ENCODE measurements at regions not wholly inside any gene's neighbourhood (a gene's known extent, or its start where the extent isn't known, plus 50 kb on each side); places are given as distances from the start of the nearest gene placed in this dataset.

- TF ChIP-seq GATA2 (IDR thresholded peaks at IDR 0.05; ENCODE audit: low read depth, low read length) = no peak
- no peak for TF ChIP-seq GATA3 (IDR thresholded peaks at IDR 0.05; ENCODE audit: low read depth, low read length)
Measured at GRCh38 chr2:239538357-239539052, 137.7 kb upstream of the HDAC4 start.

GRCh38 chr2:239537633-239538356, 137.0 kb upstream of the HDAC4 start:
- TF ChIP-seq GATA2 (IDR thresholded peaks at IDR 0.05; ENCODE audit: low read depth, low read length) (no peak), GATA3 (IDR thresholded peaks at IDR 0.05; ENCODE audit: low read depth, low read length) (no peak)

GRCh38 chr2:239536186-239536585, 135.4 kb upstream of the HDAC4 start:
- TF ChIP-seq GATA3 (IDR thresholded peaks at IDR 0.05; ENCODE audit: low read depth, low read length) (no peak), GATA2 (IDR thresholded peaks at IDR 0.05; ENCODE audit: low read depth, low read length) (no peak)

- TF ChIP-seq GATA3 (IDR thresholded peaks at IDR 0.05; ENCODE audit: low read depth, low read length) (no peak), GATA2 (IDR thresholded peaks at IDR 0.05; ENCODE audit: low read depth, low read length) (no peak)
Measured at GRCh38 chr2:239535413-239536144, 134.8 kb upstream of the HDAC4 start.

GRCh38 chr2:239534581-239535412, 134.0 kb upstream of the HDAC4 start:
- no peak for TF ChIP-seq GATA3 (IDR thresholded peaks at IDR 0.05; ENCODE audit: low read depth, low read length)
- TF ChIP-seq GATA2 (IDR thresholded peaks at IDR 0.05; ENCODE audit: low read depth, low read length) = no peak

GRCh38 chr2:239533569-239534316, 132.9 kb upstream of the HDAC4 start:
- TF ChIP-seq GATA3 (IDR thresholded peaks at IDR 0.05; ENCODE audit: low read depth, low read length) = no peak
- TF ChIP-seq GATA2 (IDR thresholded peaks at IDR 0.05; ENCODE audit: low read depth, low read length) = no peak

- TF ChIP-seq GATA3 (IDR thresholded peaks at IDR 0.05; ENCODE audit: low read depth, low read length) (no peak), GATA2 (IDR thresholded peaks at IDR 0.05; ENCODE audit: low read depth, low read length) (no peak)
Measured at GRCh38 chr2:239532859-239533258, 132.0 kb upstream of the HDAC4 start.

GRCh38 chr2:239532250-239532649, 131.4 kb upstream of the HDAC4 start:
- TF ChIP-seq GATA3 (IDR thresholded peaks at IDR 0.05; ENCODE audit: low read depth, low read length) = no peak
- no peak for TF ChIP-seq GATA2 (IDR thresholded peaks at IDR 0.05; ENCODE audit: low read depth, low read length)

- peak; percentile 83 for TF ChIP-seq GATA2 (IDR thresholded peaks at IDR 0.05; ENCODE audit: low read depth, low read length)
- TF ChIP-seq GATA3 (IDR thresholded peaks at IDR 0.05; ENCODE audit: low read depth, low read length) = no peak
Measured at GRCh38 chr2:239531456-239532241, 130.8 kb upstream of the HDAC4 start.

GRCh38 chr2:239530749-239531316, 130.0 kb upstream of the HDAC4 start:
- TF ChIP-seq GATA2 (IDR thresholded peaks at IDR 0.05; ENCODE audit: low read depth, low read length) (no peak), GATA3 (IDR thresholded peaks at IDR 0.05; ENCODE audit: low read depth, low read length) (no peak)

GRCh38 chr2:239529313-239530015, 128.6 kb upstream of the HDAC4 start:
- TF ChIP-seq GATA3 (IDR thresholded peaks at IDR 0.05; ENCODE audit: low read depth, low read length) = no peak
- TF ChIP-seq GATA2 (IDR thresholded peaks at IDR 0.05; ENCODE audit: low read depth, low read length) = no peak

Data from SH-SY5Y (cell line).